Mononuclear cell (primary cell): ENCODE measurements at regions not wholly inside any gene's neighbourhood (a gene's known extent, or its start where the extent isn't known, plus 50 kb on each side); places are given as distances from the start of the nearest gene placed in this dataset.

Experiments used
- H3K27me3 ChIP-seq: 2 replicates; pipeline ENCODE4 v1.6.0; 2011; ENCODE audit warnings: low read length, control low read depth; ENCODE audit not compliant: insufficient read depth
- H3K4me1 ChIP-seq: 2 replicates; pipeline ENCODE4 v1.5.1; 2011; ENCODE audit warnings: mild to moderate bottlenecking, low read length, control low read depth; ENCODE audit not compliant: insufficient read depth
- H3K4me3 ChIP-seq: 2 replicates; pipeline ENCODE4 v1.5.1; 2011; ENCODE audit warnings: mild to moderate bottlenecking, low read length, moderate library complexity
- H3K9me3 ChIP-seq: 2 replicates; pipeline ENCODE4 v1.5.1; 2011; ENCODE audit warnings: low read depth, mild to moderate bottlenecking, control low read depth, low read length

- Histone ChIP-seq H3K27me3 (no peaks in the 10 kb centered on the region), H3K9me3 (no peaks in the 10 kb centered on the region), H3K4me1 (no peaks in the 10 kb centered on the region), H3K4me3 (no peak overlapping the region)
Observed at GRCh38 chr4:24042094-24042493, 152.2 kb upstream of the PPARGC1A start.

- Histone ChIP-seq H3K27me3 (no peaks in the 10 kb centered on the region), H3K4me3 (no peak overlapping the region), H3K4me1 (no peaks in the 10 kb centered on the region), H3K9me3 (no peaks in the 10 kb centered on the region)
Observed at GRCh38 chr4:24040811-24041210, 151.0 kb upstream of the PPARGC1A start.

- no peaks in the 10 kb centered on the region for H3K4me1 ChIP-seq
- no peaks in the 10 kb centered on the region for H3K27me3 ChIP-seq
- no peak overlapping the region for H3K4me3 ChIP-seq
- no peaks in the 10 kb centered on the region for H3K9me3 ChIP-seq
Observed at GRCh38 chr4:24033626-24034025, 143.8 kb upstream of the PPARGC1A start.

- Histone ChIP-seq H3K4me3 (no peak overlapping the region), H3K9me3 (no peaks in the 10 kb centered on the region), H3K27me3 (no peaks in the 10 kb centered on the region), H3K4me1 (no peaks in the 10 kb centered on the region)
Observed at GRCh38 chr4:24032371-24032989, 142.6 kb upstream of the PPARGC1A start.

- Histone ChIP-seq H3K4me3 (no peak overlapping the region), H3K27me3 (no peaks in the 10 kb centered on the region), H3K9me3 (no peaks in the 10 kb centered on the region), H3K4me1 (no peaks in the 10 kb centered on the region)
Observed at GRCh38 chr4:24026596-24026995, 136.7 kb upstream of the PPARGC1A start.

GRCh38 chr4:24024605-24025004, 134.8 kb upstream of the PPARGC1A start:
- H3K4me1 ChIP-seq, result no peaks in the 10 kb centered on the region
- H3K9me3 ChIP-seq, result no peaks in the 10 kb centered on the region
- no peaks in the 10 kb centered on the region for H3K27me3 ChIP-seq
- no peak overlapping the region for H3K4me3 ChIP-seq

- Histone ChIP-seq H3K9me3 (no peaks in the 10 kb centered on the region), H3K4me3 (no peak overlapping the region), H3K4me1 (no peaks in the 10 kb centered on the region), H3K27me3 (no peaks in the 10 kb centered on the region)
Observed at GRCh38 chr4:24024157-24024556, 134.3 kb upstream of the PPARGC1A start.

GRCh38 chr4:24015782-24016181, 125.9 kb upstream of the PPARGC1A start:
- Histone ChIP-seq H3K4me3 (no peak overlapping the region), H3K4me1 (no peaks in the 10 kb centered on the region), H3K9me3 (no peaks in the 10 kb centered on the region), H3K27me3 (no peaks in the 10 kb centered on the region)

- H3K27me3 ChIP-seq, result no peaks in the 10 kb centered on the region
- no peaks in the 10 kb centered on the region for H3K4me1 ChIP-seq
- H3K4me3 ChIP-seq, result no peak overlapping the region
- no peaks in the 10 kb centered on the region for H3K9me3 ChIP-seq
Observed at GRCh38 chr4:24013668-24014422, 124.0 kb upstream of the PPARGC1A start.

GRCh38 chr4:24010994-24011393, 121.1 kb upstream of the PPARGC1A start:
- Histone ChIP-seq H3K9me3 (no peaks in the 10 kb centered on the region), H3K4me3 (no peak overlapping the region), H3K27me3 (no peaks in the 10 kb centered on the region), H3K4me1 (no peaks in the 10 kb centered on the region)

GRCh38 chr4:24010573-24010972, 120.7 kb upstream of the PPARGC1A start:
- H3K9me3 ChIP-seq, result no peaks in the 10 kb centered on the region
- H3K4me1 ChIP-seq, result no peaks in the 10 kb centered on the region
- H3K27me3 ChIP-seq, result no peaks in the 10 kb centered on the region
- no peak overlapping the region for H3K4me3 ChIP-seq

GRCh38 chr4:24007860-24008261, 118.0 kb upstream of the PPARGC1A start:
- Histone ChIP-seq H3K4me1 (no peaks in the 10 kb centered on the region), H3K9me3 (no peaks in the 10 kb centered on the region), H3K27me3 (no peaks in the 10 kb centered on the region), H3K4me3 (no peak overlapping the region)

- no peaks in the 10 kb centered on the region for H3K9me3 ChIP-seq
- no peak overlapping the region for H3K4me3 ChIP-seq
- H3K27me3 ChIP-seq, result no peaks in the 10 kb centered on the region
- H3K4me1 ChIP-seq, result no peaks in the 10 kb centered on the region
Observed at GRCh38 chr4:24006269-24006668, 116.4 kb upstream of the PPARGC1A start.

- H3K4me3 ChIP-seq, result no peak overlapping the region
- no peaks in the 10 kb centered on the region for H3K4me1 ChIP-seq
- H3K27me3 ChIP-seq, result no peaks in the 10 kb centered on the region
- H3K9me3 ChIP-seq, result no peaks in the 10 kb centered on the region
Observed at GRCh38 chr4:24003926-24004325, 114.1 kb upstream of the PPARGC1A start.

GRCh38 chr4:24003496-24003895, 113.6 kb upstream of the PPARGC1A start:
- Histone ChIP-seq H3K9me3 (no peaks in the 10 kb centered on the region), H3K4me1 (no peaks in the 10 kb centered on the region), H3K4me3 (no peak overlapping the region), H3K27me3 (no peaks in the 10 kb centered on the region)
